IMR-90 (cell line): ENCODE measurements at regions not wholly inside any gene's neighbourhood (a gene's known extent, or its start where the extent isn't known, plus 50 kb on each side); places are given as distances from the start of the nearest gene placed in this dataset.

Experiments
- ATAC-seq: fragments of 200-7000 bp; cut with Tn5 transposase; 2 replicates; pipeline ENCODE4 v1.9.1; 2020; ENCODE audit warnings: low read depth, mild to moderate bottlenecking, moderate library complexity
- BruUV-seq: library from RNA; stranded (reverse); fragments of 400-500 nt; replicated peaks from 2 replicates; lab custom pipeline; 2021; lab: Mats Ljungman, UMichigan
- CTCF ChIA-PET: fragments of 300-600 bp; formaldehyde crosslinking; extraction: SDS; loops from one replicate; lab custom pipeline; 2021; ENCODE audit warnings: antibody characterized with exemption; lab: Yijun Ruan, JAX
- POLR2A ChIA-PET: fragments of 300-600 bp; sonication (Branson Sonifier 250); formaldehyde crosslinking; loops from one replicate; lab custom pipeline; 2022; ENCODE audit warnings: antibody characterized with exemption; ENCODE audit not compliant: unreplicated experiment; lab: Charles Lee
- DNase-seq: peaks from one replicate; pipeline ENCODE4 v3.0.0; 2013
- H2AFZ ChIP-seq: replicated peaks from 2 replicates; pipeline ENCODE3; 2013; ENCODE audit warnings: low read length, mild to moderate bottlenecking; ENCODE audit not compliant: poor library complexity
- H2AK5ac ChIP-seq: 2 replicates; pipeline ENCODE4 v1.6.1; 2013; ENCODE audit warnings: low read depth, low read length, inconsistent platforms
- H2AK9ac ChIP-seq: replicated peaks from 2 replicates; pipeline ENCODE3; 2013; ENCODE audit warnings: mild to moderate bottlenecking, low read depth, low read length, moderate library complexity; ENCODE audit not compliant: poor library complexity
- H2BK120ac ChIP-seq: 2 replicates; pipeline ENCODE4 v1.6.1; 2013; ENCODE audit warnings: low read depth, low read length, inconsistent platforms
- H2BK15ac ChIP-seq: 3 replicates; pipeline ENCODE4 v1.6.1; 2013; ENCODE audit warnings: low read depth, low read length, inconsistent platforms
- H2BK20ac ChIP-seq: 2 replicates; pipeline ENCODE4 v1.6.1; 2013; ENCODE audit warnings: low read depth, mild to moderate bottlenecking, inconsistent platforms, low read length, moderate library complexity
- H2BK5ac ChIP-seq: 2 replicates; pipeline ENCODE4 v1.6.1; 2013; ENCODE audit warnings: mild to moderate bottlenecking, low read depth, low read length, inconsistent platforms; ENCODE audit not compliant: poor library complexity, severe bottlenecking
- H3K14ac ChIP-seq: replicated peaks from 2 replicates; pipeline ENCODE4 v1.6.1; 2013; ENCODE audit warnings: low read depth, low read length, inconsistent platforms
- H3K18ac ChIP-seq: 2 replicates; pipeline ENCODE4 v1.6.1; 2013; ENCODE audit warnings: low read depth, low read length, control low read depth
- H3K23ac ChIP-seq: 2 replicates; pipeline ENCODE4 v1.6.1; 2013; ENCODE audit warnings: low read depth, low read length, inconsistent platforms
- H3K27ac ChIP-seq: 2 replicates; pipeline ENCODE4 v1.5.1; 2013; ENCODE audit warnings: mild to moderate bottlenecking, control low read depth, low read length; ENCODE audit not compliant: insufficient read depth
- H3K27me3 ChIP-seq: 2 replicates; pipeline ENCODE4 v1.6.1; 2013; ENCODE audit warnings: low read length; ENCODE audit not compliant: control insufficient read depth, insufficient read depth
- H3K36me3 ChIP-seq: 2 replicates; pipeline ENCODE4 v1.6.1; 2013; ENCODE audit warnings: low read length, mixed read lengths; ENCODE audit not compliant: control insufficient read depth, insufficient read depth
- H3K4ac ChIP-seq: 2 replicates; pipeline ENCODE4 v1.6.1; 2013; ENCODE audit warnings: low read depth, low read length, inconsistent platforms
- H3K4me1 ChIP-seq: 2 replicates; pipeline ENCODE4 v1.6.1; 2013; ENCODE audit warnings: low read length, mixed read lengths; ENCODE audit not compliant: control insufficient read depth, insufficient read depth
- H3K4me2 ChIP-seq: 2 replicates; pipeline ENCODE4 v1.6.1; 2013; ENCODE audit warnings: low read depth, mild to moderate bottlenecking, control low read depth, low read length, moderate library complexity
- H3K4me3 ChIP-seq: 2 replicates; pipeline ENCODE4 v1.5.1; 2013; ENCODE audit warnings: low read depth, mild to moderate bottlenecking, control low read depth, low read length, moderate library complexity; ENCODE audit not compliant: insufficient read depth
- H3K56ac ChIP-seq: 2 replicates; pipeline ENCODE4 v1.6.1; 2013; ENCODE audit warnings: low read length, inconsistent platforms; ENCODE audit not compliant: insufficient read depth; ENCODE audit errors: extremely low read depth
- H3K79me1 ChIP-seq, 2 experiments: 2 replicates each; pipeline ENCODE4 v1.6.1; 2013; ENCODE audit warnings: low read length in 2 of 2, inconsistent platforms in 1 of 2, low read depth in 1 of 2
- H3K9ac ChIP-seq: 2 replicates; pipeline ENCODE4 v1.6.1; 2013; ENCODE audit warnings: low read depth, low read length, control low read depth
- H3K9me1 ChIP-seq: 2 replicates; pipeline ENCODE4 v1.6.1; 2013; ENCODE audit warnings: low read length, inconsistent platforms; ENCODE audit not compliant: insufficient read depth
- H3K9me3 ChIP-seq: 2 replicates; pipeline ENCODE4 v1.6.1; 2013; ENCODE audit warnings: low read length; ENCODE audit not compliant: control insufficient read depth, insufficient read depth
- H4K20me1 ChIP-seq: 2 replicates; pipeline ENCODE4 v1.6.1; 2013; ENCODE audit warnings: low read length, inconsistent platforms; ENCODE audit not compliant: insufficient read depth
- H4K5ac ChIP-seq: 2 replicates; pipeline ENCODE4 v1.6.1; 2013; ENCODE audit warnings: mild to moderate bottlenecking, low read depth, low read length, control low read depth
- H4K8ac ChIP-seq, 2 experiments: 2 replicates each; pipeline ENCODE4 v1.6.1; 2013; ENCODE audit warnings: low read depth in 2 of 2, low read length in 2 of 2, control low read depth in 1 of 2, inconsistent platforms in 1 of 2
- H4K91ac ChIP-seq: 2 replicates; pipeline ENCODE4 v1.6.1; 2013; ENCODE audit warnings: low read depth, low read length, inconsistent platforms; ENCODE audit not compliant: insufficient read depth
- BHLHE40 ChIP-seq: fragments of 150-350 bp; IDR thresholded peaks from 2 replicates; pipeline ENCODE4 v1.6.1; 2016; ENCODE audit warnings: mild to moderate bottlenecking, low read depth, low read length
- MXI1 ChIP-seq: IDR thresholded peaks from 2 replicates; pipeline ENCODE4 v1.6.1; 2012; ENCODE audit warnings: low read depth, mild to moderate bottlenecking, low read length, moderate library complexity, borderline replicate concordance
- NFE2L2 ChIP-seq: fragments of 150-350 bp; IDR thresholded peaks from 2 replicates; pipeline ENCODE4 v1.6.1; 2016; ENCODE audit warnings: low read depth, mild to moderate bottlenecking, low read length
- RCOR1 ChIP-seq: IDR thresholded peaks from 2 replicates; pipeline ENCODE4 v1.6.1; 2012; ENCODE audit warnings: mild to moderate bottlenecking, low read length, improper control_type of control experiment; ENCODE audit not compliant: insufficient replicate concordance
- RFX5 ChIP-seq: IDR thresholded peaks from 2 replicates; pipeline ENCODE4 v1.8.0; 2012; ENCODE audit warnings: low read depth, mild to moderate bottlenecking, low read length, moderate library complexity
- SMC3 ChIP-seq: fragments of 150-350 bp; IDR thresholded peaks from 2 replicates; pipeline ENCODE4 v1.6.1; 2016; ENCODE audit warnings: low read depth, mild to moderate bottlenecking, antibody characterized with exemption, low read length, moderate library complexity
- WGBS, 2 experiments: methylation state at CpG; one replicate each; pipeline versions ENCODE4 v1.1.5 to v1.1.7; 2013; ENCODE audit warnings: missing lambda C conversion rate in 2 of 2; ENCODE audit not compliant: insufficient read length in 1 of 2; ENCODE audit errors: extremely low coverage in 2 of 2; 5-methylcytosine and 5-hydroxymethylcytosine counted together
- dilution Hi-C: fragments of 300-500 bp; cut with HindIII; formaldehyde crosslinking; loops from one replicate; pipeline ENCODE4 v1.14.3; 2018; ENCODE audit warnings: low sequenced_read_pairs; ENCODE audit not compliant: unreplicated experiment
- in situ Hi-C: fragments of 300-500 bp; cut with MboI; formaldehyde crosslinking; loops from 3 replicates; pipeline ENCODE4 v1.14.3; 2019; ENCODE audit warnings: low sequenced_read_pairs, inconsistent platforms, mixed read lengths
- intact Hi-C: fragments of 100-400 bp; cut with micrococcal nuclease; formaldehyde crosslinking; loops from 2 replicates; pipeline ENCODE4 v1.10.0; 2022
- TF ChIP-seq, protein P1 (sequence below): fragments of 150-350 bp; IDR thresholded peaks from 2 replicates; pipeline ENCODE4 v1.6.1; 2016; ENCODE audit warnings: low read depth, mild to moderate bottlenecking, low read length, moderate library complexity, borderline replicate concordance

DNA sequence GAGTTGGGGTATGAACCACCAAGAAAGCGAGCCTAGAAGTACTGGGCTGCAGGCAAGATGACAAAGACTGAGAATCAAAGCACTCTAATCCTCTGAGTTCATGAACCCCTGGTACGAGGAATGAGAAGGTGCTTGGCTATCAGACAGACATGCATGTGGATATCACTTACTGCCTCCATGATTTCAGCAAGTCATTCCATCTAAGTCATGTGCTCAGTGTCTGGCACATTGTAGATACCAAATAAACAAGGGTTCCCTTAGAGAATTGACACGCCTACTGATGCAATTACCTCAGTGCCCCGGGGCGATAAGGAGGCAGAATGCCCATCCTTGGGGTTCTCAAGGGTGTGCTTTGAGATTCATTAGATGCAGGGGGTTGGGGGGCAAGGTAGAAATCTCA lies 125.6 kb upstream of the PKDCC start:
- no peak overlapping the region for H4K8ac ChIP-seq
- no peak overlapping the region for H2BK120ac ChIP-seq
- no peak overlapping the region for H3K4me2 ChIP-seq
- no peak overlapping the region for H3K56ac ChIP-seq
- CTCF ChIA-PET, result no interaction called here
- TF ChIP-seq, protein P1, sequence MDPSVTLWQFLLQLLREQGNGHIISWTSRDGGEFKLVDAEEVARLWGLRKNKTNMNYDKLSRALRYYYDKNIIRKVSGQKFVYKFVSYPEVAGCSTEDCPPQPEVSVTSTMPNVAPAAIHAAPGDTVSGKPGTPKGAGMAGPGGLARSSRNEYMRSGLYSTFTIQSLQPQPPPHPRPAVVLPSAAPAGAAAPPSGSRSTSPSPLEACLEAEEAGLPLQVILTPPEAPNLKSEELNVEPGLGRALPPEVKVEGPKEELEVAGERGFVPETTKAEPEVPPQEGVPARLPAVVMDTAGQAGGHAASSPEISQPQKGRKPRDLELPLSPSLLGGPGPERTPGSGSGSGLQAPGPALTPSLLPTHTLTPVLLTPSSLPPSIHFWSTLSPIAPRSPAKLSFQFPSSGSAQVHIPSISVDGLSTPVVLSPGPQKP, result no peak
- no peak for TF ChIP-seq RCOR1
- TF ChIP-seq SMC3, result no peak
- TF ChIP-seq NFE2L2, result no peak
- no peak for TF ChIP-seq RFX5
- TF ChIP-seq MXI1, result no peak
- TF ChIP-seq BHLHE40, result no peak
- WGBS, 2 experiments, result 67% methylated on average over 1 of the region's 5 CpGs; no CpG with 5 or more reads in 1 of the 2 experiments
- H3K9me1 ChIP-seq, result no peaks in the 10 kb centered on the region; the same call in 1 of the 2 replicates
- no peaks in the 10 kb centered on the region for H3K36me3 ChIP-seq
- no peak overlapping the region for H4K91ac ChIP-seq
- BruUV-seq, result no TSS peak
- POLR2A ChIA-PET, result no interaction called here
- H2AFZ ChIP-seq, result no peak overlapping the region
- H4K5ac ChIP-seq, result no peak overlapping the region
- H3K27ac ChIP-seq, result no peak overlapping the region
- H3K9me3 ChIP-seq, result no peaks in the 10 kb centered on the region
- H3K9ac ChIP-seq, result no peak overlapping the region
- H3K27me3 ChIP-seq, result peaks cover 5% of the 10 kb centered on the region
- no peak overlapping the region for H3K4me3 ChIP-seq
- no peak overlapping the region for H2BK15ac ChIP-seq
- no peak overlapping the region for H3K4ac ChIP-seq
- H2BK5ac ChIP-seq, result no peak overlapping the region
- no peak overlapping the region for H2AK5ac ChIP-seq
- H3K79me1 ChIP-seq, result no peaks in the 10 kb centered on the region
- no peak overlapping the region for H3K23ac ChIP-seq
- intact Hi-C loops, result no loop called here
- no peaks in the 10 kb centered on the region; the same call in 1 of the 2 replicates for H3K4me1 ChIP-seq
- H2BK20ac ChIP-seq, result no peak overlapping the region
- no peak overlapping the region for H3K14ac ChIP-seq
- no peak for DNase-seq
- no peak overlapping the region for H2AK9ac ChIP-seq
- ATAC-seq, result no peak
- no peak overlapping the region for H3K18ac ChIP-seq
- no peaks in the 10 kb centered on the region for H4K20me1 ChIP-seq
- in situ Hi-C loops, result no loop called here
- dilution Hi-C loops, result no loop called here
